ENCODE measurements at regions not wholly inside any gene's neighbourhood (a gene's known extent, or its start where the extent isn't known, plus 50 kb on each side); places are given as distances from the start of the nearest gene placed in this dataset.
A peak's percentile ranks its signal among the peaks of the same experiment; 100 is the strongest.

DNA sequence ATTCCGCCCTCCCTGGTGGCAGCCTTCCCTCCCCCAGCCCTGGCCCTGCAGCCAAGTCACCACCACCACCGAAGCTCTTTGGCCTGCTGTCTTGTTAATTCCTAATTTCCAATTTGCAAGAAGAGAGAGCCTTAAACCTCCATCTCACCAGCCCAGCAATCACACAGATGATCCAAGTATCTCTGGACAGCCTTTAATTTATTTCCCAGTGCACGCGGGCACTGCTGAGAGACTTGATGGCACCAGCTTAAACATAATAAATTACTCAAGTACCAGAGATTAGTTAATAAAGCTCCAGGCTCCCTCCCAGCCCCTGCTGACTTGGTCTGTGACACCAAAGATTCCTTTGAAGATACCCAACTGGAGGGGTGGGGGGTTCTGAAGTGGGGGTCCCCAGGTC, 494.7 kb downstream of the BUD13 start:
- DNase-seq, result no peak

GRCh38 chr11:116276051-116277044, 496.4 kb downstream of the BUD13 start:
- peak; percentile 78 for DNase-seq

DNA sequence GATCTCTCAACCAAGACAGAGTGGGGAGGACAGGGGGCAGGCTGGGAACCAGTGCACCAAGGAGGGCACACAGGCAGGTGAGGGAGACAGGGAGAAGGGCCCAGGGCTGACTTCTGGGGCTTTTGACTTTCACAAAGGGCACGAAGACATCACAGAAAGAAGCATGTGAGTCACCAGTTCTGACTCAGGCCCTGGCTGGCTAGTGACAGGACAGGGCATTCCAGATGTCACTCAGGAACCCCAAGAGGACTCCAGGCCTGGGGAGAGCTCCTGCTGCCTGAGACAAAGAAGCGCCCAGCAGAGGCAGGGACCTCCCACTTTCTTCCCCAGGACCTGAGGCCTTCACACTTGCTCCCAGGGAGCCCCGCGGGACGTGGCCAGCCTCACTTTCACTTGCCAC, 497.2 kb downstream of the BUD13 start:
- no peak for DNase-seq

DNA sequence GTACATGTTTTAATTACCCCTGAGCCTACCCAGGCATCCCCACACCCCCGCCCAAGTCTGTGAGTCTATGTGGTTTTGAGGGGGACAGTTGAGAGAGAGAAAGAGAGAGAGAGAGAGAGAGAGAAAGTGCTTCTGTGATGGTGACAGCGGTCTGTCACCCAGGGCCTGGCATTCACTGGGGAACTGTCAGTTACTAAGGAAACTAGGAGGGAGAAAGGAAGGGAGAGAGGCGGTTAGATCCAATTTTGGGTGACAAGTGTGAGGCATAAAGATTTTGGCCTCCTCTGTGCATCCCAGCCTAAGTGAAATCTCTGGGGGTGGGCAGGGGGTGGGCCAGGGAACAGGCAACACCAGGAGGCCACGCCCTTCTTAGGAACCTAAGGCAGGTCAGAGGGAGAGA, 498.3 kb downstream of the BUD13 start:
- DNase-seq, result no peak

GRCh38 chr11:116272181-116272789, 500.5 kb downstream of the BUD13 start:
- no peak for DNase-seq

- no peak for DNase-seq
Measured at GRCh38 chr11:116271479-116271878, 501.3 kb downstream of the BUD13 start.

DNA sequence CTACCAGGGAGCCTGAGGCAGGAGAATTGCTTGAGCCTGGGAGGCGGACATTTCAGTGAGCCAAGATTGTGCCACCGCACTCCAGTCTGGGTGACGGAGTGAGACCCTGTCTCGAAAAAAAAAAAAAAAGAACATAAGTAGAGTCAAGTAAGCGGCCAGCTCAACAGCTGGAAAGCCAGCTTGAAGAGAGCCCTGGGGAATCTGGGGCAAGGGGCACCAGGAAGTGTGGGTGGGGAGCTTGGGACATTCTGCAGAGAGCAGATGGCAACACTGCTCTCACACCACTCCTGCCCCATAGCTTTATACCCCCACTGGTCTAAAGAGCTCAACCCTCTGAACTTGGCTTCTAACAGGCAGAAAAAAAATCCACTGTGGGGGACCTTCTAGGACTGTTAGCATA, 505.6 kb downstream of the BUD13 start:
- no peak for DNase-seq

DNA sequence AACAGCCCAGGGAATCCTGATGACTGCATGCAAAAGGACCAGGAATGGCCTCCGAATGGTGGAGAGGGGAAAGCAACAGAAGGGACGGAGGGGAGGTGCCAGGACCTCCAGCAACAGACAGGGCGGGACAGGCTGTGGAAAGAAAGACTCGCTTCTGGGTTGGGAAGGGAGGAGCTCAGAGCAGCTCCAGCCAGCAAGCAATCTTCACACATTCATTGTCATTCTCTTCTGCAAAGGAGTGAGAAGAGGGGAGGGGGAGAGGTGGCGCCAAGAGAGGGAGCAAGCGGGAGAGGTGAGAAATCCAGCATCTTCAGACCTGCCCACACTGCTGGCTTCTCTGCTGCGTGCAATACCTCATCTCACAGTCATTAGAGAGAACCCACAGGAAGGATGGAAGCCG, 509.0 kb downstream of the BUD13 start:
- no peak for DNase-seq

- DNase-seq, result no peak
Measured at GRCh38 chr11:116263019-116263418, 509.8 kb downstream of the BUD13 start.

DNA sequence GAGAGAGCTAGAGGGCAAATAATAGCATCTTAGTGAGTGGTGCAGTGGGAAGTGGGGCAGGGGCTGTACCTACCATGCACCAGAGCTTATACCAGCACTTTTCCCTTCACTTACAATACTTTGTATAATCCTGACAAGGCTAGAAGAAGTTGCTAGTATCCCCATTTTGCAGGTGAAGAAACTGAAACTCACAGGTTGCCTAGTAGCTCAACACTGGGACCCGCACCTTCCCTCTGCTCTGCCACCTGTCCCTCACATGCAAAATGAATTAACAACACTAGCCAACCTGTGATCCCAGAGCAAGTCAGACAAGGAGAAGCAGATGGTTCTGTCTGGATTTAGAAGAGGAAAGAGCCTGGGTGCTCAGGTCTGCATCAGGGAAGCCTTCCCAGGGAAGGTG, 510.4 kb downstream of the BUD13 start:
- no peak for DNase-seq

DNA sequence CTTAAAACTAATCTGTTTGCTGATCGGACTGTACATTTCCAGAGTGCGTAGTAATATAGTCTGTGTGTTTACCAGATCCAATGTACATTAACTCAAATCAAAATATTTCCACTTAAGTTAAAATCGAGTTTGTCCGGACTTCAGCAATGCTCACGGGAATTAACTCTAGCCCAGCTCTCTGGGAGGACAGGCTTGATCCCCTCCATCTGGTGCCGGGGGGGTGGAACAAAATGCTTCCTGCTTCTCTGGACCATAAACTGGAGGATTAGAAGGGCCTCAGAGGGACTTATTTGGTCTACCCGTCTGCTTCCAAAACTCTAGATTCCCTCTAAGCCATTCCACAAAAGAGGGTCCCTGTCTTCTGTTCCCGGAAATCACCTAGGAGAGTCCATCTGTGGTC, 511.2 kb downstream of the BUD13 start:
- no peak for DNase-seq

- no peak for DNase-seq
Measured at GRCh38 chr11:116258821-116259220, 514.0 kb downstream of the BUD13 start.

GRCh38 chr11:116257883-116258282, 514.9 kb downstream of the BUD13 start:
- DNase-seq, result no peak

- DNase-seq, result no peak
Measured at GRCh38 chr11:116257092-116257491, 515.7 kb downstream of the BUD13 start.

DNA sequence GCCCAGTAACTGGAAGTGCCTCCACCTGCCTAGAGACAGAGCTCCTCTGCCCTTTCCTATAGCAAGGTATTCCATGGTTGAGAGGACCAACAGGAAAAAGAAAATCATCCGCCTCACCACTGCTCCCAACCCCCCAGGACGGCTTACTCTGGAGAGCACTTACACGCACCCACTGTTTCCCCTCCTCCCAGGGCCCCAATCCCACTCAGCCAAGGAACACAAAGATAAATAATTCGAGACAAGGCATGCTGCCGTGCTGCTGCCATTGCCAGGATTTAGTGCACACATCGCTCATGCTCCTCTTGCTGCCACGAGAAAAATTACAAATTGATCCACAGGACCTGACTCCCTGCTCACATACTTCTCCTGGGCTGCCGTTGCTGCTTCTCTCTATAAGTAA, 516.6 kb downstream of the BUD13 start:
- DNase-seq, result no peak

- no peak for DNase-seq
Measured at GRCh38 chr11:116255321-116255953, 517.4 kb downstream of the BUD13 start.

- no peak for DNase-seq
Measured at GRCh38 chr11:116250155-116250554, 522.6 kb downstream of the BUD13 start.

DNA sequence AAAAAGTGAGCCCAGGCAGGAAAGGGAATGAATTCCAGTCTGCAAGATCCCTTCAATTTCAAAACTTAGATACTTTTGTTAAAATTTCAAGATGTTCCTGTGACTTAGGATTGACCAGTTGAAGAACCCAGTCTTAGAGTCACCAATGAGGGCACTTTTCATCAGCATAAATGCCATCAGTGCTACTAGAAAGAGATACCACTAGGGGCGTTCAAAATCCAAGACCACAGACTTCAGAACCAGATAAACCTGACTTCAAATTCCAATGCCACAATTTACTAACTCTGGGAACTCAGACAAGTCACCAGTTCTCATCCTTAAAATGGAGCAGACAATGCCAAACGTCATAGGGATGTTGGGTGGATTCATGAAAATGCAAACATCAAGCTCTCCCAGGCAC, 523.2 kb downstream of the BUD13 start:
- no peak for DNase-seq

GRCh38 chr11:116244889-116245288, 527.9 kb downstream of the BUD13 start:
- no peak for DNase-seq

GRCh38 chr11:116244439-116244838, 528.3 kb downstream of the BUD13 start:
- DNase-seq, result no peak

DNA sequence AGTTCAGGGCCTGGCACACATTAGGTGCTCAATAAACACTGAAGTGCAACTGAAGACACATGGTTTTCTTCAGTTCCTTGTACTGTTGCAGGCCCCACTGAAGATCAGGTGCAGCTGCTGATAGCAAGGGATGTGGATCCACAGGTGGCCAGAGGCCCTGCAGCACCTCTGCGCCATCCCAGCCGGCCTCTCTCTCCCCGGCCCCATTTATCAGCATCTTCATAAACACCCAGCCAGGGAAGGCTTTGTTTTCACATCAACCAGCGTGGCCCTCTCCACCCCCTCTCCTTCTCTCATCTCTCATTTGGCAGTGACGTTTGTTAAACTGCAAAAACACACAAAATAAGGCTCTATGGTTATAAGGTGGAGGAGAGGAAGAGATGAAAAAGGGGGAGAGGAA, 528.8 kb downstream of the BUD13 start:
- DNase-seq, result no peak

GRCh38 chr11:116242006-116242405, 530.8 kb downstream of the BUD13 start:
- no peak for DNase-seq

GRCh38 chr11:116240710-116241109, 532.1 kb downstream of the BUD13 start:
- no peak for DNase-seq

DNA sequence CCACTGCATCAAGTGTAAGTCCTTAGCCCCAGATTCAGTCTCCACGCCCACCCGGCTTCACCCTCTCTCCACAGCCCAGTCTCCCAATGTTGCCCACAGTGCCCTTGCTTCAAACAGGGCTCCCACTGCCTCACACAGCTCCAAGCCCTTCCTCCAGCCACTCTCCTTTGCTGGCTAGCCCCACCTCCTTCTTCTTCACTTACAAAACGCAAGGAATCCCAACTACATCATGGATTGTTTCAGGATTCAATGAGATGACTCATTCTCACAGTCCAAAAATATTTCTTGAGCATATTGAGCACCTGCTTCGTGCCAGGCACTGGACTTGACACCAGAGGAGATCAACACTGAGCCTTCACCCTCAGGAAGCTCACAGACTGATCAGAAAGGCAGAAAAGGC, 533.5 kb downstream of the BUD13 start:
- DNase-seq, result no peak
